ENCODE measurements at regions not wholly inside any gene's neighbourhood (a gene's known extent, or its start where the extent isn't known, plus 50 kb on each side); places are given as distances from the start of the nearest gene placed in this dataset.

DNA sequence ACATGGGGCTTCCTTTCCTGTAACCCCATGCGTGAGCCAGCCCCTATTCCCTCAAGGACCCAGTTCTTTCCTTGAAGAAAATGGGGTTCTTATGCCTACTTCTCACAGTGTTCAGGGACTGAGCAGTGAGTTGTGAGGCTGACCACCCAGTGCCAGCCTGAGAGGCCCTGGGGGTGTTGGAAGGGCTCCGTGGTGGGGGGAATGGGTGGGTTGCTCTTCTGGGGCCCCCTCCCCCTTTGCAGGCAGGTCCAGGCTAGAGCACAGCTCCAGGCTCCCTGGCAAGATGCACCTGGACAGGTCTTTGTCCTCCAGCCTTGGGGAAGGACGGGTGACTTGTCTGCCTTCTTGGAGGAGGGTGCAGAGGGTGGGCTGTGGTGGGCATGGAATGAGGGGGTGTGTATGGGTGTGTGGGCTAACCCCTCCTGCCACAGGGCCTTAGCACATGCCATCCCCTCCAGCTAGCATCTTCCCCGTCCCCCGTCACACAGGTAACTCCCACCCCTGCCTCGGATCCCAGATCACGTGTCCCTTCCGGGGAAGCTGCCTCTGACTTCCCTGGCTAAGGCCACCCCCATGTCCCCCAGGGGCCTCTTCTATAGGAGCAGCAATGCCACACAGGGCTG is 64.6 kb downstream of the MYEOV start:
- TF ChIP-seq ZNF830 (tag by site-specific recombination; IDR thresholded peaks at IDR 0.05; ENCODE audit: low read depth) (no peak), ZNF274 (IDR thresholded peaks at IDR 0.05; ENCODE audit: low read length) (no peak), ZNF274 (tag by site-specific recombination; IDR thresholded peaks at IDR 0.05; ENCODE audit: borderline replicate concordance) (no peak), MZF1 (tag by site-specific recombination; IDR thresholded peaks at IDR 0.05; ENCODE audit: borderline replicate concordance) (no peak), ZBTB21 (tag by site-specific recombination; IDR thresholded peaks at IDR 0.05) (no peak), BCL11A (tag by site-specific recombination; IDR thresholded peaks at IDR 0.05; ENCODE audit: low read depth) (no peak), ZIC2 (tag by site-specific recombination; IDR thresholded peaks at IDR 0.05) (no peak), ZEB2 (tag by site-specific recombination; IDR thresholded peaks at IDR 0.05) (no peak), ZNF169 (tag by site-specific recombination; IDR thresholded peaks at IDR 0.05) (no peak), ZNF239 (tag by site-specific recombination; IDR thresholded peaks at IDR 0.05) (no peak)
- TF ChIP-seq, protein P1, sequence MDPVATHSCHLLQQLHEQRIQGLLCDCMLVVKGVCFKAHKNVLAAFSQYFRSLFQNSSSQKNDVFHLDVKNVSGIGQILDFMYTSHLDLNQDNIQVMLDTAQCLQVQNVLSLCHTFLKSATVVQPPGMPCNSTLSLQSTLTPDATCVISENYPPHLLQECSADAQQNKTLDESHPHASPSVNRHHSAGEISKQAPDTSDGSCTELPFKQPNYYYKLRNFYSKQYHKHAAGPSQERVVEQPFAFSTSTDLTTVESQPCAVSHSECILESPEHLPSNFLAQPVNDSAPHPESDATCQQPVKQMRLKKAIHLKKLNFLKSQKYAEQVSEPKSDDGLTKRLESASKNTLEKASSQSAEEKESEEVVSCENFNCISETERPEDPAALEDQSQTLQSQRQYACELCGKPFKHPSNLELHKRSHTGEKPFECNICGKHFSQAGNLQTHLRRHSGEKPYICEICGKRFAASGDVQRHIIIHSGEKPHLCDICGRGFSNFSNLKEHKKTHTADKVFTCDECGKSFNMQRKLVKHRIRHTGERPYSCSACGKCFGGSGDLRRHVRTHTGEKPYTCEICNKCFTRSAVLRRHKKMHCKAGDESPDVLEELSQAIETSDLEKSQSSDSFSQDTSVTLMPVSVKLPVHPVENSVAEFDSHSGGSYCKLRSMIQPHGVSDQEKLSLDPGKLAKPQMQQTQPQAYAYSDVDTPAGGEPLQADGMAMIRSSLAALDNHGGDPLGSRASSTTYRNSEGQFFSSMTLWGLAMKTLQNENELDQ (tag by site-specific recombination; IDR thresholded peaks at IDR 0.05; ENCODE audit: low read depth), result no peak
- TF ChIP-seq, protein P2, sequence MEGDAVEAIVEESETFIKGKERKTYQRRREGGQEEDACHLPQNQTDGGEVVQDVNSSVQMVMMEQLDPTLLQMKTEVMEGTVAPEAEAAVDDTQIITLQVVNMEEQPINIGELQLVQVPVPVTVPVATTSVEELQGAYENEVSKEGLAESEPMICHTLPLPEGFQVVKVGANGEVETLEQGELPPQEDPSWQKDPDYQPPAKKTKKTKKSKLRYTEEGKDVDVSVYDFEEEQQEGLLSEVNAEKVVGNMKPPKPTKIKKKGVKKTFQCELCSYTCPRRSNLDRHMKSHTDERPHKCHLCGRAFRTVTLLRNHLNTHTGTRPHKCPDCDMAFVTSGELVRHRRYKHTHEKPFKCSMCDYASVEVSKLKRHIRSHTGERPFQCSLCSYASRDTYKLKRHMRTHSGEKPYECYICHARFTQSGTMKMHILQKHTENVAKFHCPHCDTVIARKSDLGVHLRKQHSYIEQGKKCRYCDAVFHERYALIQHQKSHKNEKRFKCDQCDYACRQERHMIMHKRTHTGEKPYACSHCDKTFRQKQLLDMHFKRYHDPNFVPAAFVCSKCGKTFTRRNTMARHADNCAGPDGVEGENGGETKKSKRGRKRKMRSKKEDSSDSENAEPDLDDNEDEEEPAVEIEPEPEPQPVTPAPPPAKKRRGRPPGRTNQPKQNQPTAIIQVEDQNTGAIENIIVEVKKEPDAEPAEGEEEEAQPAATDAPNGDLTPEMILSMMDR (tag by site-specific recombination; IDR thresholded peaks at IDR 0.05), result no peak
- TF ChIP-seq, protein P3, sequence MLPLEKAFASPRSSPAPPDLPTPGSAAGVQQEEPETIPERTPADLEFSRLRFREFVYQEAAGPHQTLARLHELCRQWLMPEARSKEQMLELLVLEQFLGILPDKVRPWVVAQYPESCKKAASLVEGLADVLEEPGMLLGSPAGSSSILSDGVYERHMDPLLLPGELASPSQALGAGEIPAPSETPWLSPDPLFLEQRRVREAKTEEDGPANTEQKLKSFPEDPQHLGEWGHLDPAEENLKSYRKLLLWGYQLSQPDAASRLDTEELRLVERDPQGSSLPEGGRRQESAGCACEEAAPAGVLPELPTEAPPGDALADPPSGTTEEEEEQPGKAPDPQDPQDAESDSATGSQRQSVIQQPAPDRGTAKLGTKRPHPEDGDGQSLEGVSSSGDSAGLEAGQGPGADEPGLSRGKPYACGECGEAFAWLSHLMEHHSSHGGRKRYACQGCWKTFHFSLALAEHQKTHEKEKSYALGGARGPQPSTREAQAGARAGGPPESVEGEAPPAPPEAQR (tag by site-specific recombination; IDR thresholded peaks at IDR 0.05), result no peak
- TF ChIP-seq, protein P4, sequence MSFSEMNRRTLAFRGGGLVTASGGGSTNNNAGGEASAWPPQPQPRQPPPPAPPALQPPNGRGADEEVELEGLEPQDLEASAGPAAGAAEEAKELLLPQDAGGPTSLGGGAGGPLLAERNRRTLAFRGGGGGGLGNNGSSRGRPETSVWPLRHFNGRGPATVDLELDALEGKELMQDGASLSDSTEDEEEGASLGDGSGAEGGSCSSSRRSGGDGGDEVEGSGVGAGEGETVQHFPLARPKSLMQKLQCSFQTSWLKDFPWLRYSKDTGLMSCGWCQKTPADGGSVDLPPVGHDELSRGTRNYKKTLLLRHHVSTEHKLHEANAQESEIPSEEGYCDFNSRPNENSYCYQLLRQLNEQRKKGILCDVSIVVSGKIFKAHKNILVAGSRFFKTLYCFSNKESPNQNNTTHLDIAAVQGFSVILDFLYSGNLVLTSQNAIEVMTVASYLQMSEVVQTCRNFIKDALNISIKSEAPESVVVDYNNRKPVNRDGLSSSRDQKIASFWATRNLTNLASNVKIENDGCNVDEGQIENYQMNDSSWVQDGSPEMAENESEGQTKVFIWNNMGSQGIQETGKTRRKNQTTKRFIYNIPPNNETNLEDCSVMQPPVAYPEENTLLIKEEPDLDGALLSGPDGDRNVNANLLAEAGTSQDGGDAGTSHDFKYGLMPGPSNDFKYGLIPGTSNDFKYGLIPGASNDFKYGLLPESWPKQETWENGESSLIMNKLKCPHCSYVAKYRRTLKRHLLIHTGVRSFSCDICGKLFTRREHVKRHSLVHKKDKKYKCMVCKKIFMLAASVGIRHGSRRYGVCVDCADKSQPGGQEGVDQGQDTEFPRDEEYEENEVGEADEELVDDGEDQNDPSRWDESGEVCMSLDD (tag by site-specific recombination; IDR thresholded peaks at IDR 0.05), result no peak

All from HEK293 (cell line).